ENCODE measurements at regions not wholly inside any gene's neighbourhood (a gene's known extent, or its start where the extent isn't known, plus 50 kb on each side); places are given as distances from the start of the nearest gene placed in this dataset.

GRCh38 chr21:41560661-41561158 lies 52.8 kb upstream of the TMPRSS2 start:
- no peak for DNase-seq

GRCh38 chr21:41559658-41560631 lies 52.0 kb upstream of the TMPRSS2 start:
- peak; percentile 83 for DNase-seq

GRCh38 chr21:41558842-41559241 lies 50.9 kb upstream of the TMPRSS2 start:
- no peak for DNase-seq

DNA sequence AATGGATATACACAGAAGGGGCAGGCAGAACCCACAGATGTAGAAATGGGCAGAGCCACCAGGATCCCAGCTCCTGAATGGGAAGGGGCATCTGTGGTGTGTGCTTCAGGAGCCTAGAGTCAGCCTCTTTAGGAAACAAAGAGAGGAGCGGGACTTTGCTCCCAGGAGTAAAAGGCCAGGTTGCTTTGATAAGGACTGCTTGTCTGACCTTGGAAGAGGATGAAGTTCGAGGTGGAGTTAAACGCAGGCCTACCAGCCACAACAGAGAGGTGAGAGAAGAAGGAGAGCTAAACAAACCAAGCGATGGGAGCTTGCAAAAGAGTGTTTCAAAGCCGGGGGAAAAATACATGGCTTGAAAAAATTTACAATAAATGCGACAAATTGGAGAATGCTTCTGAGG lies 49.9 kb upstream of the TMPRSS2 start:
- DNase-seq = no peak

Measured in fibroblast of upper back skin (primary cell).